Parathyroid adenoma (tissue), 2 donors: ENCODE measurements at regions not wholly inside any gene's neighbourhood (a gene's known extent, or its start where the extent isn't known, plus 50 kb on each side); places are given as distances from the start of the nearest gene placed in this dataset.

Experiments used
- H2AFZ ChIP-seq: fragments of 300-600 bp; sonication (generic); one replicate; pipeline ENCODE4 v1.7.0; 2017; ENCODE audit warnings: antibody characterized with exemption, mild to moderate bottlenecking
- H3K27ac ChIP-seq: fragments of 300-600 bp; sonication (generic); one replicate; pipeline ENCODE4 v1.7.0; 2017
- H3K27me3 ChIP-seq: fragments of 300-600 bp; sonication (generic); one replicate; pipeline ENCODE4 v1.7.0; 2017; ENCODE audit warnings: low read length; ENCODE audit not compliant: control insufficient read depth, insufficient read depth
- H3K36me3 ChIP-seq: fragments of 300-600 bp; sonication (generic); one replicate; pipeline ENCODE4 v1.7.0; 2017; ENCODE audit warnings: low read length; ENCODE audit not compliant: control insufficient read depth, insufficient read depth
- H3K4me1 ChIP-seq: fragments of 300-600 bp; sonication (generic); one replicate; pipeline ENCODE4 v1.7.0; 2017; ENCODE audit warnings: control low read depth
- H3K4me2 ChIP-seq: fragments of 300-600 bp; sonication (generic); one replicate; pipeline ENCODE4 v1.7.0; 2017; ENCODE audit warnings: low read length
- H3K4me3 ChIP-seq: fragments of 300-600 bp; sonication (generic); one replicate; pipeline ENCODE4 v1.7.0; 2017; ENCODE audit warnings: low read depth, low read length
- H3K79me2 ChIP-seq: fragments of 300-600 bp; sonication (generic); one replicate; pipeline ENCODE4 v1.7.0; 2017; ENCODE audit warnings: control low read depth
- H3K9ac ChIP-seq: fragments of 300-600 bp; sonication (generic); one replicate; pipeline ENCODE4 v1.7.0; 2017; ENCODE audit warnings: mild to moderate bottlenecking
- H3K9me3 ChIP-seq: fragments of 300-600 bp; sonication (generic); one replicate; pipeline ENCODE4 v1.7.0; 2017; ENCODE audit warnings: low read length; ENCODE audit not compliant: control insufficient read depth
- CTCF ChIP-seq: fragments of 300-600 bp; sonication (generic); IDR thresholded peaks from one replicate; pipeline ENCODE4 v1.7.0; 2017; ENCODE audit warnings: antibody characterized with exemption, mild to moderate bottlenecking
- donor health status: primary hyperparathyroidism.

- no peak overlapping the region for H3K9ac ChIP-seq
- no peaks in the 10 kb centered on the region for H3K79me2 ChIP-seq
- peak overlapping the region; percentile 99 for H3K27ac ChIP-seq
- peak overlapping the region; percentile 52 for H3K4me2 ChIP-seq
- H2AFZ ChIP-seq = peak overlapping the region; percentile 28
- H3K9me3 ChIP-seq = no peaks in the 10 kb centered on the region
- no peaks in the 10 kb centered on the region for H3K27me3 ChIP-seq
- no peaks in the 10 kb centered on the region for H3K36me3 ChIP-seq
- TF ChIP-seq CTCF = no peak
- peaks cover 46% of the 10 kb centered on the region for H3K4me1 ChIP-seq
- peak overlapping the region; percentile 39 for H3K4me3 ChIP-seq
Observed at GRCh38 chr4:56183344-56183959, 203.8 kb downstream of the AASDH start.

- no peaks in the 10 kb centered on the region for H3K9me3 ChIP-seq
- H3K79me2 ChIP-seq = peaks cover under 1% of the 10 kb centered on the region
- H3K27me3 ChIP-seq = no peaks in the 10 kb centered on the region
- H3K4me2 ChIP-seq = no peak overlapping the region
- peak overlapping the region; percentile 99 for H3K27ac ChIP-seq
- H3K9ac ChIP-seq = no peak overlapping the region
- no peak overlapping the region for H3K4me3 ChIP-seq
- H2AFZ ChIP-seq = peak overlapping the region; percentile 42
- TF ChIP-seq CTCF = no peak
- peaks cover 41% of the 10 kb centered on the region for H3K4me1 ChIP-seq
- no peaks in the 10 kb centered on the region for H3K36me3 ChIP-seq
Observed at GRCh38 chr4:56182356-56182755, 204.9 kb downstream of the AASDH start.

- TF ChIP-seq CTCF = no peak
- Histone ChIP-seq H3K4me1 (peaks cover 36% of the 10 kb centered on the region), H3K27ac (peak overlapping the region; percentile 99), H3K9me3 (no peaks in the 10 kb centered on the region), H3K4me3 (no peak overlapping the region), H3K36me3 (no peaks in the 10 kb centered on the region), H3K79me2 (peaks cover 3% of the 10 kb centered on the region), H2AFZ (peak overlapping the region; percentile 38), H3K9ac (no peak overlapping the region), H3K4me2 (no peak overlapping the region), H3K27me3 (no peaks in the 10 kb centered on the region)
Observed at GRCh38 chr4:56181140-56181953, 205.9 kb downstream of the AASDH start.

GRCh38 chr4:56169061-56169460 is 218.2 kb downstream of the AASDH start:
- Histone ChIP-seq H3K4me3 (no peak overlapping the region), H2AFZ (no peak overlapping the region), H3K4me2 (no peak overlapping the region), H3K36me3 (no peaks in the 10 kb centered on the region), H3K9ac (no peak overlapping the region), H3K9me3 (no peaks in the 10 kb centered on the region), H3K79me2 (no peaks in the 10 kb centered on the region), H3K4me1 (peaks cover 21% of the 10 kb centered on the region), H3K27me3 (no peaks in the 10 kb centered on the region), H3K27ac (no peak overlapping the region)
- no peak for TF ChIP-seq CTCF
